ENCODE measurements at regions not wholly inside any gene's neighbourhood (a gene's known extent, or its start where the extent isn't known, plus 50 kb on each side); places are given as distances from the start of the nearest gene placed in this dataset.
A peak's percentile ranks its signal among the peaks of the same experiment; 100 is the strongest.

DNA sequence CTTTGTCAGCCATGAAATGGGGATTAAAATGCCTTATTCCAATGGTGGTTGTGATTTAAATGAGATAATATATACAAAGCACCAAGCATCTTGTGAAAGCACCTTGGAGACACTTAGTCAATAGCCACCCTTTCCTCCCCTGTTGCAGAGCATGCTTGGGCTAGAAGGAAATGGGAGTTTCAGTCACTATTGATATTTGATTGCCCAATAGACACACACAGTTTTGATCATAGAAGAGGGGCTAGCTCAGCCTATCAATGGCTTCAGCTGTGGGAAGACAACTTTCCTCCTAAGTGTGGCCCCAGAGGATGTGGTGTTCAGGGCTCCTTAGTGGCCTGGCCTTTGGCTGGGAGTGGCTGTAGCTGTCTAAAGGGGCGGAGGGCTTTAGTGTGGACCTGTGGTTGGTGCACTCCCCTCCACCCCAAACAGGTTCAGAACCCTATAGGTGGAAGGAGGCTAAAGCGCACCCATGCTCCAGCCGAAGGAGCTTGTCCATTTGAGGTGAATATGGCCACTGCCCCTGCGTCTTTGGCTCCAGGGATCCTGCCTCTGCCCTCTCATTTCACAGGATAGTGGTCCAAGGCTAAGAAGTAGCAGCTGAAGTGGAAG, 132.3 kb downstream of the TMEM30B start:
- DNase-seq, result no peak
- Histone ChIP-seq H3K4me3 (ENCODE audit: low read depth, low read length) (no peak overlapping the region), H3K36me3 (replicated peaks) (no peaks in the 10 kb centered on the region), H3K27ac (peak overlapping the region; percentile 85), H3K27me3 (replicated peaks) (no peaks in the 10 kb centered on the region)
- in situ Hi-C loops (cut with HindIII; ENCODE audit: low pct_ligation_motif_present, low sequenced_read_pairs), result no loop called here
- TF ChIP-seq, protein P1, sequence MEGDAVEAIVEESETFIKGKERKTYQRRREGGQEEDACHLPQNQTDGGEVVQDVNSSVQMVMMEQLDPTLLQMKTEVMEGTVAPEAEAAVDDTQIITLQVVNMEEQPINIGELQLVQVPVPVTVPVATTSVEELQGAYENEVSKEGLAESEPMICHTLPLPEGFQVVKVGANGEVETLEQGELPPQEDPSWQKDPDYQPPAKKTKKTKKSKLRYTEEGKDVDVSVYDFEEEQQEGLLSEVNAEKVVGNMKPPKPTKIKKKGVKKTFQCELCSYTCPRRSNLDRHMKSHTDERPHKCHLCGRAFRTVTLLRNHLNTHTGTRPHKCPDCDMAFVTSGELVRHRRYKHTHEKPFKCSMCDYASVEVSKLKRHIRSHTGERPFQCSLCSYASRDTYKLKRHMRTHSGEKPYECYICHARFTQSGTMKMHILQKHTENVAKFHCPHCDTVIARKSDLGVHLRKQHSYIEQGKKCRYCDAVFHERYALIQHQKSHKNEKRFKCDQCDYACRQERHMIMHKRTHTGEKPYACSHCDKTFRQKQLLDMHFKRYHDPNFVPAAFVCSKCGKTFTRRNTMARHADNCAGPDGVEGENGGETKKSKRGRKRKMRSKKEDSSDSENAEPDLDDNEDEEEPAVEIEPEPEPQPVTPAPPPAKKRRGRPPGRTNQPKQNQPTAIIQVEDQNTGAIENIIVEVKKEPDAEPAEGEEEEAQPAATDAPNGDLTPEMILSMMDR (IDR thresholded peaks at IDR 0.05; ENCODE audit: low read depth, low read length, missing control alignments), result no peak

DNA sequence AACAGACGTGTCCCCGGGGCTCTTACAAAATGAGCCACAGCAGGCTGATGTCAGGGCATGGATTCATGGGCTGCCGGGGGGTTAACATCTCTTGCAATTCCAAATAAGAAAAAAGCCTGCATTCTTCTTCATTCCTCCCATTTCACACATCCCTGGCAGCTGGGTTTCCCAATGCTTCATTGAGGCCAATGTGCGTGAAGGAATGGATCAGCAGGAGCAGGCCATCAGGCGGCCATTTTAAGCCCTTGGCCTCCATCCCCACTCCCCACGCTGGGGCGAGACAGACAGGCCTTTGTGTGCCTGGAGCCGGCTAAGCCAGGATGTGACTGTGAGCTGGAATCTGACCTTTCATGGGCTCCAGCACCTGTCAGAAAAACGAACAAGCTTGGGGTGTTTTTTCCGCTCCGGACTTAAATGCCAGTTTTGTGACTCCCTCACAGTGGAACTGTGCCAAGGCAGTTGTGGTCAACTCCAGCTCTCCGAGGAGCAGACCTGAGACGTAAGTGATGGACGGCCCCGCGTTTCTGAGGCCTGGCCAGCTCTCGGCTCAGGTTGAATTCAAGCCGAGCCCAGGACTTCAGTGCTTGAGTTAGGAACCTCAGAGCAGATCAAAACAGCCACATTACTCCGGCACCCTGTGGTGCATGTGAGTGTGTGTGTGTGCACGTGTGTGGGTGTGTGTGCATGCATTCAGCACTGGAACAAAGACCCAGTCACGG, 133.1 kb downstream of the TMEM30B start:
- in situ Hi-C loops (cut with HindIII; ENCODE audit: low pct_ligation_motif_present, low sequenced_read_pairs), result no loop called here
- H3K27me3 ChIP-seq (replicated peaks), result no peaks in the 10 kb centered on the region
- TF ChIP-seq, protein P1 (IDR thresholded peaks at IDR 0.05; ENCODE audit: low read depth, low read length, missing control alignments), result no peak
- H3K4me3 ChIP-seq (ENCODE audit: low read depth, low read length), result no peak overlapping the region
- DNase-seq, result peak; percentile 95
- no peaks in the 10 kb centered on the region for H3K36me3 ChIP-seq (replicated peaks)
- peak overlapping the region; percentile 85 for H3K27ac ChIP-seq

DNA sequence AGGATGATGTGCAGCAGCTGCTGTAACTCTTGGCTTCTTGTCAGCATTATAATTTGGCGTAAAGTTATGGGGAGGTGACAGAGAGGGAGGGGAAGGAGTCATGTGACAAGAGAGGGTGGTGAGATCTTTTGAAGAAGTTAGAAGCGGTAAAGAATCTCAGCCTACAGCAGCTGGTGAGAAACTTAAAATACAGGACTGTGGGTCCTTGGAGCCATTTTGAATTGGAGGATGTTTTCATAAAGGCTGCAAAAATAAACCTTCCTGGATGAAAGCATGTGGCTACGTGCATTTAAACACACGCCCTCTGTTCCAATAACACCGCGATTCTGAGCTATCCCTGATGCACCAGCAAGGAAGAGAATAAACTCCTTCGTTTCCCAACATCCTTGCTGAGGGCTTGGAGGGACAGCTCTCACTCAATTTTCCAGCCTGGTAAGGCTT, 133.7 kb downstream of the TMEM30B start:
- TF ChIP-seq, protein P1 (IDR thresholded peaks at IDR 0.05; ENCODE audit: low read depth, low read length, missing control alignments), result no peak
- DNase-seq, result peak; percentile 48
- Histone ChIP-seq H3K36me3 (replicated peaks) (no peaks in the 10 kb centered on the region), H3K4me3 (ENCODE audit: low read depth, low read length) (no peak overlapping the region), H3K27ac (peak overlapping the region; percentile 85), H3K27me3 (replicated peaks) (no peaks in the 10 kb centered on the region)
- in situ Hi-C loops (cut with HindIII; ENCODE audit: low pct_ligation_motif_present, low sequenced_read_pairs), result no loop called here

DNA sequence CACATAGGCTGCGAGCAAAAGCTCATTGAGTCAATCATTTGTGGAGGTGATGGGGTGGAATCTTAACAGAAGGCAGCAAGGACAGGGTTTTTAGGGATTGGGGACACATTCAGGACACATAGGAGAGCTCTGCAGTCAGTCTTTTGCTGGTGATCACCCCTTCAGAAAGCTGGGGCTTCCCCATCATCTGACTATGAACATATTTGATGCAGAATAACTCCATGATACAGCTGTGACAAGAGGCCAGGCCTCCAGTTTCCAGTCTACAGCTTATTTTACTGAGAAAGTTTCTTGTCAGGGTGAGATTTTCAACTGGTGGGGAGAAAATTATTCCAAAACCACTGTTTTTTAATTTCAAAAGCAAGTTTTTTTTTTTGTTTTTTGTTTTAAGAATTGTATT, 134.2 kb downstream of the TMEM30B start:
- H3K27ac ChIP-seq, result peak overlapping the region; percentile 85

DNA sequence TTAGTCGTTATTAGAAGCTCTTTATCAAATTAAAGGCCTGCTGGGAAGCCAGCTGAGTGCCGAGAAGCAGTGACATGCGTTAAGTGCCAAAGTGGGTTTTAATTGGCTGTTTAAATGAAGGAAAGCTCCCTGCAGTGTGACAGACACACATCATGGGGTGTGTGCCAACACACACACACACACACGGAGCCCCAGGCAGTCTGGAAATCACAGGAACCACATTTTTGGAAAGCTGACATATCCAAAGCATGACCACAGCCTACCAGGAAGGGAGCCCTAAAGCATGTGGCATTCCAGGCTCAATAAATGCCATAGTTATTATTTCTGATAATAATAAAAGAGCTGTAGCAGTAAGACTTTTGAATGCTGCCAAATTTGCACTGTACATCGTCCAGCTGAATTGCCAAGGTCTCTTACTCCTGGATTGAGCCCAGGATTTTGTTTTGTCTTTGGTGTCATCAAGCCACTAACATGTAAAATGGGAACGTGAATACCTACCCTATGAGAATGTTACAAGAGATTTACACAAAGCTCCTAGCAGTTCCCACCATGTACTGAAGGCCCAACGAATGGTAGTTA, 135.1 kb downstream of the TMEM30B start:
- Histone ChIP-seq H3K36me3 (replicated peaks) (no peaks in the 10 kb centered on the region), H3K27ac (peak overlapping the region; percentile 85), H3K27me3 (replicated peaks) (no peaks in the 10 kb centered on the region), H3K4me3 (ENCODE audit: low read depth, low read length) (no peak overlapping the region)
- peak; percentile 71 for DNase-seq
- TF ChIP-seq, protein P1 (IDR thresholded peaks at IDR 0.05; ENCODE audit: low read depth, low read length, missing control alignments), result no peak
- in situ Hi-C loops (cut with HindIII; ENCODE audit: low pct_ligation_motif_present, low sequenced_read_pairs), result no loop called here

More for the DNA sequence above, 134.2 kb downstream of the TMEM30B start:
- DNase-seq, result no peak
- in situ Hi-C loops (cut with HindIII; ENCODE audit: low pct_ligation_motif_present, low sequenced_read_pairs), result no loop called here
- no peak overlapping the region for H3K4me3 ChIP-seq (ENCODE audit: low read depth, low read length)
- TF ChIP-seq, protein P1 (IDR thresholded peaks at IDR 0.05; ENCODE audit: low read depth, low read length, missing control alignments), result no peak
- H3K36me3 ChIP-seq (replicated peaks), result no peaks in the 10 kb centered on the region
- H3K27me3 ChIP-seq (replicated peaks), result no peaks in the 10 kb centered on the region
